NCI-H446 (cell line): ENCODE measurements at regions not wholly inside any gene's neighbourhood (a gene's known extent, or its start where the extent isn't known, plus 50 kb on each side); places are given as distances from the start of the nearest gene placed in this dataset.
"Not testable (repeated sequence)": the region's sequence is repeated elsewhere in the genome, so short reads cannot be mapped to it uniquely, and the experiment has no call there.

Experiments
- DNase-seq, 2 experiments: peaks; one replicate each; lab custom pipeline; 2025; lab: John Stamatoyannopoulos, UW

- no peak for DNase-seq
These were observed 52.8 kb upstream of the SLC9A9 start for GRCh38 chr3:143901105-143901504.

GRCh38 chr3:143902210-143902609 is 53.9 kb upstream of the SLC9A9 start:
- DNase-seq = no peak

- peak in 1 of 2 experiments; percentile 41 for DNase-seq
These were observed 60.9 kb upstream of the DIPK2A start for GRCh38 chr3:143910756-143911155.

- no peak for DNase-seq
These were observed 57.4 kb upstream of the DIPK2A start for GRCh38 chr3:143914257-143914656.

- DNase-seq = no peak
These were observed 52.8 kb upstream of the DIPK2A start for GRCh38 chr3:143918848-143919247.

GRCh38 chr3:143921176-143921575 is 50.4 kb upstream of the DIPK2A start:
- DNase-seq = not testable (repeated sequence)
